ENCODE measurements at regions not wholly inside any gene's neighbourhood (a gene's known extent, or its start where the extent isn't known, plus 50 kb on each side); places are given as distances from the start of the nearest gene placed in this dataset.

DNA sequence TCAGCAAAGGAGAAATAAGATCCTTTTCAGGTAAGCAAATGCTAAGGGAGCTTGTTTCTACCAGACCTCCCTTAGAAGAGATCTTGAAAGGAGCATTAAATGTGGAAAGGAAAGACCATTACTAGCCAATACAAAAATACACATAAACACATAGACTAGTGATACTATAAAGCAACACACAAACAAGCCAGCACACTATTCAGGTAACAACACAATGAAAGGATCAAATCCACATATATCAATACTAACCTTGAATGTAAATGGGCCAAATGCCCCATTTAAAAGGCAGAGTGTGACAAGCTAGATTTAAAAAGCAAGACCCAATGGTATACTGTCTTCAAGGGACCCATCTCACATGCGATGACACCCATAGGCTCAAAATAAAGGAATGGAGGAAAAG lies 317.6 kb downstream of the TBL1XR1 start:
- ATAC-seq = no peak
- TF ChIP-seq, protein P1, sequence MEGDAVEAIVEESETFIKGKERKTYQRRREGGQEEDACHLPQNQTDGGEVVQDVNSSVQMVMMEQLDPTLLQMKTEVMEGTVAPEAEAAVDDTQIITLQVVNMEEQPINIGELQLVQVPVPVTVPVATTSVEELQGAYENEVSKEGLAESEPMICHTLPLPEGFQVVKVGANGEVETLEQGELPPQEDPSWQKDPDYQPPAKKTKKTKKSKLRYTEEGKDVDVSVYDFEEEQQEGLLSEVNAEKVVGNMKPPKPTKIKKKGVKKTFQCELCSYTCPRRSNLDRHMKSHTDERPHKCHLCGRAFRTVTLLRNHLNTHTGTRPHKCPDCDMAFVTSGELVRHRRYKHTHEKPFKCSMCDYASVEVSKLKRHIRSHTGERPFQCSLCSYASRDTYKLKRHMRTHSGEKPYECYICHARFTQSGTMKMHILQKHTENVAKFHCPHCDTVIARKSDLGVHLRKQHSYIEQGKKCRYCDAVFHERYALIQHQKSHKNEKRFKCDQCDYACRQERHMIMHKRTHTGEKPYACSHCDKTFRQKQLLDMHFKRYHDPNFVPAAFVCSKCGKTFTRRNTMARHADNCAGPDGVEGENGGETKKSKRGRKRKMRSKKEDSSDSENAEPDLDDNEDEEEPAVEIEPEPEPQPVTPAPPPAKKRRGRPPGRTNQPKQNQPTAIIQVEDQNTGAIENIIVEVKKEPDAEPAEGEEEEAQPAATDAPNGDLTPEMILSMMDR (IDR thresholded peaks at IDR 0.05) = no peak

DNA sequence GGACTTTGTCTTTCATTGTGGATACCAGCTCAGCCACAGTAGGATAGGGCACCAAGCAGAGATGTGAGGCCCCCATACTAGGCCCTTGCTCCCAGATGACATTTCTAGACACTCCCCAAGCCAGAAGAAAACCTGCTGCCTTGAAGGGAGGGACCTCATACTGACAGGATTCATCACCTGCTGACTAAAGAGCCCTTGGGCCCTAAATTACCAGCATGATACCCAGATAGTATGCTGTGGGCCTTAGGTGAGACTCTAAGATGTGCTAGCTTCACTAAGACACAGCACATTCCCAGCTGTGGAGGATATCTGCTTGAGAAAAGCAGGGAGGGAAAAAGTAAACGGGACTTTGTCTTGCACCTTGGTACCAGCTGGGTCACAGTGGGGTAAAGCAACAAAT lies 324.0 kb downstream of the TBL1XR1 start:
- TF ChIP-seq, protein P1 (IDR thresholded peaks at IDR 0.05) = no peak

More for the DNA sequence above, 317.6 kb downstream of the TBL1XR1 start:
- Histone ChIP-seq H3K36me3 (ENCODE audit: low read depth) (no peaks in the 10 kb centered on the region), H3K4me1 (ENCODE audit: low read depth) (no peaks in the 10 kb centered on the region), H3K9me3 (no peaks in the 10 kb centered on the region), H3K4me3 (no peak overlapping the region)
- DNase-seq = no peak
- intact Hi-C loops (cut with DNase I, micrococcal nuclease) = no loop called here

DNA sequence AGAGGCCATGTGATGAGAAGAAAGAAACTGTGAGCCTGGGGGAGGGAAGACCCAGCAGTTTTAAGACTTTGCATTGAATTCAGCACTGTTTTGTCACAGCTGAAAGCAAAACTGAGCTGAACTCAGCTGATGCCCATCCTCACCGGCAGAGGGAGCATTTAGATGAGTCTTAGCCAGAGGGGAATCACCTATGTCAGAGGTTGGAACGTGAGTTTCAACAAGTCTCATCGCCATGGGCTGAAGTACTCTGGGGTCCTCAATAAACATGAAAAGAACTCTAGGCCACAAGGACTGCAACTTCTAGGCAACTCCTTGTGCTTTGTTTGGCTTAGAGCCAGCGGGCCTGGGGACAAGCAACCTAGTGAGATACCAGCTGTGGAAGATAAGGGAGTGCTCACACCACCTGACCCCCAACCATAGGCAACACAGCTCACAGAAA lies 324.5 kb downstream of the TBL1XR1 start:
- H3K9me3 ChIP-seq = peaks cover 4% of the 10 kb centered on the region
- H3K4me3 ChIP-seq = no peak overlapping the region
- DNase-seq = peak in 2 of 3 donors; percentile 36 to 71
- TF ChIP-seq, protein P1 (IDR thresholded peaks at IDR 0.05) = peak; percentile 58
- ATAC-seq = peak; percentile 65
- no peaks in the 10 kb centered on the region for H3K4me1 ChIP-seq (ENCODE audit: low read depth)
- H3K36me3 ChIP-seq (ENCODE audit: low read depth) = no peaks in the 10 kb centered on the region
- intact Hi-C loops (cut with DNase I, micrococcal nuclease) = loop anchor here in 1 of 2 donors (5.0 kb wide), 1 partner anchor 65 kb away; no protein-coding TSS in a partner anchor

More for the DNA sequence above, 324.0 kb downstream of the TBL1XR1 start:
- intact Hi-C loops (cut with DNase I, micrococcal nuclease) = loop anchor here in 1 of 2 donors (5.0 kb wide), 1 partner anchor 64 kb away; no protein-coding TSS in a partner anchor
- ATAC-seq (no peak), DNase-seq (no peak)
- peaks cover 4% of the 10 kb centered on the region for H3K9me3 ChIP-seq
- no peaks in the 10 kb centered on the region for H3K36me3 ChIP-seq (ENCODE audit: low read depth)
- no peaks in the 10 kb centered on the region for H3K4me1 ChIP-seq (ENCODE audit: low read depth)
- no peak overlapping the region for H3K4me3 ChIP-seq

DNA sequence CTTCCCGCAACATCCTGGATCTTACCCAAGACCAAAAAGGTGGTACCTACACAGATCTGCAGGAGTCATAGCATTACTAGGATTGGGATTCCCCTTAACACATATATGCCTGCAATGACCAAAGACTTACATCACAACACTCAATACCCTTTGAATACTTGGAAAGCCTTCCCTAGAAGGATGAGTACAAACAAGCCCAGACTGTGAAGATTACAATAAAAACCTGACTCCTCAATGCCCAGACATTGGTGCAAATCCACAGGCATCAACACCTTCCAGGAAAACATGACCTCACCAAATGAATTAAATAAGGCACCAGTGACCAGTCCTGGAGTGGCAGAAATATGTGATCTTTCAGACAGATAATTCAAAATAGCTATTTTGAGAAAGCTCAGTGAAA lies 326.8 kb downstream of the TBL1XR1 start:
- Histone ChIP-seq H3K4me3 (no peak overlapping the region), H3K36me3 (ENCODE audit: low read depth) (no peaks in the 10 kb centered on the region), H3K4me1 (ENCODE audit: low read depth) (no peaks in the 10 kb centered on the region), H3K9me3 (peaks cover 4% of the 10 kb centered on the region)
- intact Hi-C loops (cut with DNase I, micrococcal nuclease) = loop anchor here in 1 of 2 donors (5.0 kb wide), 1 partner anchor 67 kb away; no protein-coding TSS in a partner anchor
- TF ChIP-seq, protein P1 (IDR thresholded peaks at IDR 0.05) = no peak
- ATAC-seq = no peak
- no peak for DNase-seq

DNA sequence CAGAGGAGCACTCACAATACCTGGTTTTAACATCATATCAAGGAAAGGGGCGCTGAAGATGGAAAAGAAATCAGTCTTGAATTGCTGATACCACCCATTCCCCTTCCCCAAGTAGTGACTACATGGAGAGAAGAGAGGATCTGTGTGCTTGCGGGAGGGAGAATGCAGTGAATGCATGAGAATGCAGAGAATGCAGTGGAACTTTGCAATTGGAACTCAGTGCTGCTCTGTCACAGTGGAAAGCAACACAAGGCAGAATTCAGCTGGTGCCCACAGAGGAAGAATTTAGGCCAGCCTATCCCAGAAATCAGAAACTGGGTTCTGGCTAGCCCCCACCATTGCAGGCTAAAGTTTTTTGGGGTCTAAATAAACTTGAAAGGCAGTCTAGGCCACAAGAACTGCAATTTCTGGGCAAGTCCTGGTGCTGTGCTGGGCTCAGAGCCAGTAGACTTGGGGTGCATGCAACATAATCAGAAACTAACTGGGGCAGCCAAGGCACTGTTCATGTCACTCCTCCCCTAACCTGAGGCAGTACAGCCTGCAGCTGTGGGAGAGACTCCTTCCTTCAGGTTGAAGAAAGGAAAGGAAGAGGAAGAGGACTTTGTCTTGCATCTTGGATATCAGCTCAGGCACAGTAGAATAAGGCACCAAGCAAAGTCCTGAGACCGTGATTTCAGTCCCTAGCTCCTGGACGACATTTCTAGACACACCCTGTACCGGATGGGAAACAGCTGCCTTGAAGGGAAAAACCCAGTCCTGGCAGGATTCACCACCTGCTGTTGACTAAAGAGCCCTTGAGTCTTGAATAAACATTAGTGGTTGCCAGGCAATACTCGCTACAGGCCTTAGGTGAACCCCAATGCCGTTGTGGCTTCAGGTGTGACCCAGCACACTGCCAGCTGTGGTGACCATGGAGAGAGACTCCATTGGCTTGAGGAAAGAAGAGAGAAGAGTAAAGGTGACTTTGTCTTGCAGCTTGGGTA lies 329.3 kb downstream of the TBL1XR1 start:
- DNase-seq = peak in 2 of 3 donors; percentile 31 to 72
- peak; percentile 96 for ATAC-seq
- intact Hi-C loops (cut with DNase I, micrococcal nuclease) = no loop called here
- H3K9me3 ChIP-seq = peaks cover 4% of the 10 kb centered on the region
- no peak overlapping the region for H3K4me3 ChIP-seq
- TF ChIP-seq, protein P1 (IDR thresholded peaks at IDR 0.05) = no peak
- no peaks in the 10 kb centered on the region for H3K4me1 ChIP-seq (ENCODE audit: low read depth)
- no peaks in the 10 kb centered on the region for H3K36me3 ChIP-seq (ENCODE audit: low read depth)

All from mucosa of descending colon (tissue), 3 donors.